ENCODE measurements at regions not wholly inside any gene's neighbourhood (a gene's known extent, or its start where the extent isn't known, plus 50 kb on each side); places are given as distances from the start of the nearest gene placed in this dataset.
"Not testable (repeated sequence)": the region's sequence is repeated elsewhere in the genome, so short reads cannot be mapped to it uniquely, and the experiment has no call there.

- not testable (repeated sequence) for TF ChIP-seq POLR2A, CTCF (IDR thresholded peaks at IDR 0.05)
These were observed 1662.2 kb upstream of the CELF4 start for GRCh38 chr18:39227769-39228168.

All from testis (tissue), 2 donors.